NCI-H146 (cell line): ENCODE measurements at regions not wholly inside any gene's neighbourhood (a gene's known extent, or its start where the extent isn't known, plus 50 kb on each side); places are given as distances from the start of the nearest gene placed in this dataset.
"Not testable (repeated sequence)": the region's sequence is repeated elsewhere in the genome, so short reads cannot be mapped to it uniquely, and the experiment has no call there.

ENCODE experiments used
- DNase-seq: peaks from one replicate; lab custom pipeline; 2025; lab: John Stamatoyannopoulos, UW

DNA sequence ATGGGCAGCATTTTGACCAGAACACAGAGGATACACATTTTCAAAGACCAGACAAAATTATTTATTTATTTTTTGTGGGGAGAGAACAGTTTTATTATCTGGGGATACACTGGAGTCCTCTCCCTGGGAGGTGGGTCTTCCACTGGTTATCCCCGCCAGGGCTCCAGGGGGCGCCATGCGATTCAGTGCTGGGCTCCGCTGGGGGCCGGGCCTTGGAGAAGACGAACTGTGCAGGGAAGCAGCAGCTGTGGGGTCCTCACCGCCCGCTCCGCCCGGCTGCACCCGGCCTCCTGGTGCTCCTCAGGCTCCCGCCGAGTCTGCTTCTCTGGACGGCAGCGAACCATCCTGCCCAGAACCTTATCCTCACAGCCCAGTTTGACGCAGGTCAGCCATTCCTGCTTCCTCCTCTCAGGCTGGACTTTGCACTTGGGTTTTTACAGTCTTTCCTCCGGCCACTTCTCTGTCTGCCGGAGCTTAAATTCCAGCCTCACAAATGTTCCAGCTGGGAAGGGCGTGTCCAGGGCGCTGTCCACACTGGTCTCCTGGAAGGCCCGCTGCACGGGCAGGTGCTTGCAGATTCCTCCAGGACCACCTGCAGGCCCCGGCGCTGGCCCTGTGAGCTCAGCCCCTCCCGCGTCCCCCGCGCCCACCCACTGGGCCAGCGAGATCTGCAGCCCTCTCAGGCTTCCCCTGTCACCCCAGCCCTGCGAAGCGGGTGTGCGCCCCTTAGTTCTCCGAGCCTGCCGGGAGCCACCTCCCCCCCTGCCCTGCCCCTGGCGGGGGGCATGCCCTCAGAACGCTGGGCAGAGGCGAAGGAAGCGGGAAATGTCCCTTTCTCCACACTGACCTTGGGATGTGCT is 1830.0 kb upstream of the DEFB115 start:
- peak; percentile 65 for DNase-seq

DNA sequence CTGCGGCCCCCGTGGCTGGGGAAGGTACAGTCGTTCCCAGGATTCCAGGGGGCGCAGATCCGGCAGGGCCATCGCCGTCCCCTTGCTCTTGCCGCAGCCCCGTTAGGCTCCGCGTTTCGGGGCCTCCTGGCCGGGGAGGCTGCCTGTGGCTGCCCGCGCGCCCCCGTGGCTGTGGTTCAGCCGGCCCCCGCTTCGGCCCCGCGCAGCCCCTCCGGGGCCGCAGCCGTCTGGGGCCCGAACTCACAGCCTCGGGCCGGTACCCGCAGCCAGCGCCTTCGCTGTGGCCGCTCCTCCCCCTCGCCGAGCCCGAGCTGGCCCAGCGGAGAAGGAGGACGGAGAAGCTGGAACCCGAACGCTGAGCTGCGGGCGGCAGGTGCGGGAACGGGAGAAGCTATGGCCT is 1826.9 kb upstream of the DEFB115 start:
- no peak for DNase-seq

DNA sequence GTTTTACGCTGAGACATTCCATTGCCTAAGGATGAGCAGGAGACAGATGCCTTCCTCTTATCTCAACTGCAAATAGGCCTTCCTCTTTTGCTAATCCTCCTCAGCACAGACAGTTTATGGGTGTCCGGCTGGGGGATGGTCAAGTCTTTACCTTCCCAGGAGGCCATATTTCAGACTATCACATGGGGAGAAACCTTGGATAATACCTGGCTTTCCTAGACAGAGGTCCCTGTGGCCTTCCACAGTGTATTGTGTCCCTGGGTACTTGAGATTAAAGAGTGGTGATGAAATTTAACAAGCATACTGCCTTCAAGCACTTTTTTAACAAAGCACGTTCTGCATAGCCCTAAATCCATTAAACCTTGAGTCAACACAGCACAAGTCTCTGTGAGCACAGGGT is 1816.7 kb upstream of the DEFB115 start:
- not testable (repeated sequence) for DNase-seq

DNA sequence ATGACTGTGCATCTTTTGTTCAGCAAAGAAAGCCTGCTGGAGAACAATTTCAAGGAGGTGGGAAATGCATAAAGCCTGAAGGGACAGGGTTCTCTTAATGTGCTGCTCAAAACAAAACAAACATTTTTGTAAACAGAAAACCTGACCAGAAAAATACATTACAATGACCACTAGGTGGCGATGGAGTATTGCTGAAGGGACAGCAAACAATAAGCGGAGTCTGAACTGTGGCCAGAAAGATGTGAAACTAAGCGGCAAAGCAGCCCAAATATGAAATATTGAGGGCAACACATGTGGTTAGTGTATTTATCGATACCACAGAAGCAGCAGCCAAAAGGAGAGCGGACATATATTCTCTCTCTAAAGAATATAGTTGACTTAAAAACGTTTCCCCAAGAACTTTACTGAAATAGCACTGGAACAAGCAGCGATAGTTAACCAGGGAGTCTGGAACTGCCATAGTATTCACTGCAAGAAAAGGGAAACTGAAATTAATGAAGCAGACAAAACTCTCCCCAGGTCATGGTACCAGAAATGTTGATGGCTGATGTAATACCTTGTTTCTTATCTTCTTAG is 1814.2 kb upstream of the DEFB115 start:
- peak; percentile 56 for DNase-seq

DNA sequence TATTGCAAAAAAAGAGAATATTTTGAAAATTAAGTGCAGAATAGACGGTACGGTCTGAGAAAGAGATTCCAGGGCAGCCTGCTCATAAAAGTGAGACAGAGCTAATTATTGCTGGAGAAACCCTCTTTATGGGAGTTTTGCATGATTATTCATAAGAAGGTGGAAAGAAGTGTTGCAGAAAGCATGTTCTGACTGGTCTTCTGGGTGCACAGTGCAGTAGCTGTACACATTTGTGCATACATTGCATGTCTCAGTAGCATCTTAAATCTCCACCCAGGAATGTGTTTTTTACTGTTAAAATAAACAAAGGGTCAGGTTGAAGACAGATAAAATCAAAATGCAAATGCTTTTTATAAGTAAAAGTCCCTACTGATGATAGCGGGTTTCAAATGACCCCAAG is 1813.6 kb upstream of the DEFB115 start:
- no peak for DNase-seq

DNA sequence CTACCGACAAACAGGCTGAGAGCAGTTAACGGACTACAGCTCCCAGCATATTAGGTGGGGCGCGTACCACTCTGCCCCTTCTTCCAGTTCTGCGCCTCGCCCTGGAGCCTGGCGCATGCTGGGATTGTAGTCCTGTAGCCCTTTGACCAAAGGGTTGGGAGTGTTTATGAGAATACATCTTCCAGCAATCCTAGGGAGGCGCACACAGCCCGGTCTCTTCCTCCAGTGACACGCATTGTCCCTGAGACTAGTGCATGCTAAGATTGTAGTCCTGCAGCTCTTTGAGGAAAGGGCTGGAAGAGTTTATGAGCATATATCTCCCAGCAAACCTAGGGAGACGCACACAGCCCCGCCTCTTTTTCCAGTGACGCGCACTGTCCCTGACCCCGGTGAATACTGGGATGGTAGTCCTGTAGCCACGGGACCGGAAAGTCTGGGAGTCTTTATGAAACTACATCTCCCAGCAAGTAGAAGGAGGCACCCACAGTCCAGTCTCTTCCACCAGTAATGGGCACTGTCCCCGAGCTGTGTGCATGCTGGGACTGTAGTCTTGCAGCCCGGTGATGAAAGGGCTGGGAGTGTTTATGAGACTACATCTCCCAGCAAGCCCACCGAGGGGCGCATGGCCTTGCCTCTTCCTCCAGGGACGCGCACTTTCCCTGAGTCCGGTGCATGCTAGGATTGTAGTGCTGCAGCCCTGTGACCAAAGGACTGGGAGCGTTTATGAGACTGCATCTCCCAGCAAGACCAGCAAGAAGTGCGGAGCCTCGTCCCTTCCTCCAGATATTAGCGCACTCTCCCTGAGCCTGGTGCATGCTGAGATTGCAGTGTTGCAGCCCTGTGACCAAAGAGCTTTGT is 1812.2 kb upstream of the DEFB115 start:
- DNase-seq = peak; percentile 89

DNA sequence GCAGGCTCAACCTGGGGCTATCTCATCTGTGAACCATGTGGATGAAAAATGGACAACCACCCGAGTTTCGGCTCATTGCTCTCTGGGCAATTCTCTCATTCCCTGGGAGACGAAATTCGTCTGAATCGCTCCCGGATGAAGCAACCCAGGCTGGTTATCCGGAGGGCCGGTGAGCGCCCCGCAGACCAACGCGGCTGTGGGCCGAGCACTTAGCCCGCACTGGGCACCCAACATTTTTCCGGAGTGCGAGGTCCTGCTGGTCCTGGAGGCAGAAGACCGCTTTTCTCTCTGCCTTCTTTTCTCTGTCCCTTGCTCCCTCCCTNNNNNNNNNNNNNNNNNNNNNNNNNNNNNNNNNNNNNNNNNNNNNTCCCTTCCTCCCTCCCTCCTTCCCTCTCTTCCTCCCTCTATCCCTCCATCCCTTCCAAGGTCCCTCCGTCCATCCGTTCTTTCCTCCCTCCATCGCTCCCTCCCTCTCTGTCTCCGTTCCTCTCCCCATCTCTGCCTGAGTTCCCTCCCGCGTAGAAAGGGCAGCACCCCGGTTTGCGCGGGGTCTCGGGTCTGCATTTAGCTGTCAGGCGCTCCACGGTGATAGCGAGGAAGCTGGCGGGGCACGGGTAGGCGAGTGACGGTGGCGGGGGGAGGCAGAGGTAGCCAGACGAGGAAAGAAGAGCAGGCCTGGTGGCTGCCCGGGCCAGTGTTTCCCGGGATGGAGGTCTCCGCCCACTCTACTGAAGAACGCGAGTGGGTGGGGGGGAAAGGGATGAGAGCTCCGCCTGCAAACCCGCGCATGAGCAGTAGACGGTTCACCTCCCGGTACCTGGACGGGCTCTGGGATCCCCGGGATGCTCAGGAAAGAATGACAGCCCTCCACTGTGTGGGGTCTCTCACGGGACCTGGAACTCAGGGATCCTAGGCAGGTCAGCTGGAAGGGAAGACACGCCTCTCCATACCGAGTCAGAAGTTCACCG is 1809.7 kb upstream of the DEFB115 start:
- peak; percentile 16 for DNase-seq

DNA sequence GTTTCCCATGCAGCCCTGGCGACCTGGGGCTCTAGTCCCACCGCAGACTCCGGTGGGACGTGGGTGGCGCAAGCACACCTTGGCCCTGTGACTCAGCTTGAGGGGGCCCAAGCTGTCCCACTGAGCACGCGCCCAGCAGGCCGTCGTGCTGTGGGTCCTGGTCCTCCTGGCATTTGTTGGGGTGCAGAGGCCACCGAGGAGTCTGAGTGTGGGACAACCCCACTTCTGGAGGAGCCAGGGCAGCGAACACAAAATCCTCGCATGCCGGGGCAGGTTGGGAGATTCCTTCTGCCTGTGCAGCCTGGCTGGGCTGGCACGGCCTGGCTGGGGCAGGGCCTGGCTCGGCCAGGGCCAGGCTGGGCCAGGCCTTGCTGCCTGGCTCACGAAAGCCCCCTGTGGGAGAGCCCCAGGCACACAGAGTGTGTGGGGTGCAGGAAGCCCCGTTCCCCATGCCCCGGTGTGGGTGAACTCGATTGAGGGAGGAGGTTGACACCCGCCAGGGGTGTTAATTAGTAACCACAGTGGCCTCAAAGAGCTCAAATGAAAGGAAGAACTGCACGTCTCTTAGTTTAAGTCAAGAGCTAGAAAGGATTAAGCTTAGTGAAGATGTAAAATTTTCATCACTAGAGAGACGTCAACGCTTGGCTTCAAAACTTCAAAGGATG is 1808.5 kb upstream of the DEFB115 start:
- no peak for DNase-seq

DNA sequence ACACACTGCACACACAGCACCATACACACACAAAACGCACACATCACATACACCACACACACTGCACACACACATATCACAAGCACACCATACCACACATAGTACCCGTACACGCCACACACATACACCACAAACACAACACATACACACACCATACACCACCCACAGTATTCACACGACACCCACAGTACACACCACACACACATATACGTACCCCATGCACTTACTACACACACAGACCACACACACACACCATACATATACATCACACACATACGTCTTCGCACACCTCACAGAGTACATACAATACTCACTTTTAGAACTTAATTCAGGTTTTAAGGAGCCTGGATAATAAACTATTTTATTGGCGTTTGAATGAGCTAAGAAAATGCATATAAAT is 1805.3 kb upstream of the DEFB115 start:
- DNase-seq = no peak

DNA sequence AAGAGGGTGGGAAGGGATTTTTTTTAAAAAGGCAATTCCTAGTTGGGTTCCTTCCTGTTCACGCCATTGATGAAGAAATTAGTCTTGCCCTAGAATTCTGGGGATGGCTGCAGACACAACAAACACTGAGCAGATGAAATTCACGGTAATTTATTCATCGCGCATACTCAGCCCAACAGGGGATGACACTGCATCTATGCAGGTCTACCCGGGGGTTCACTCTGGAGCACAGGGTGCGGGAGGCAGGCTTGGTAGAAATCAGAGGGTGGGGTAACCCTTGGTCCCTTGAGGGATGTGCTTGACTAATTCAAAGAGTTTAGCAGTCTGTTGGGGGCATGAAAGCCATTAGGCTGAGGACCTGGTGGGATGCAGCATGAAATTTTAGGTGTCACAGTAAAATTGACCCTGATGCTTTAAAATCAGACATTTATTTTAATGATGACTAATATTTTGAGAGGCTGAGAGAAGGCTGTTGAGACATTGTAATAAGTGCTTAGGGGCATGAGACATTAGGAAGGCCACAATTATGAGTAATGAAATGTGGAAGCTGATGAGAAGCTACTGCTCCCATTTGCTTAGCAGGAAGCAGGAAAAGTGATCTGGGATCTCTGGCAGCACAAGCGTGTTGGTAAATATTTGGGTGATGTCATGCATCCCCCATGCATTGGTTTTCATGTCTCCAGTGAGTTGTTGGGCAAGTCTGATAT is 1800.3 kb upstream of the DEFB115 start:
- not testable (repeated sequence) for DNase-seq

DNA sequence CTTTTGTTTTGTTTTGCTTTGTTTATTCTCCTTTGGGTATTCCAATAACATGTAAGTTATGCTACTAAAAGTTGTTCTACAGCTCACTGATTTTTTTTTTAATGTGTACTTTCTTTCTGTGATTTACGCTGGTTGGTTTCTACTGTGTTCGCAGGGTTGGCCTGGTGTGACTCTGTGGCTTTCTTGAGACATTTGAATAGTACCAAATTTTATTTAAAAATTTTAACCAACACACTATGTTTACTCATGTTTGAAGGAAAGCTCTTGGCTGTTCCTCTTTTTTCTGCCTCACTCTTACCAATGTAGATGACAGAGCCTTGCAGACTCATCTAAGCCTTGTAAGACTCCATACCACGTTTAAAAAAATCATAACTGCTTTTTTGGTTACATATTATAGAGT is 1784.9 kb upstream of the DEFB115 start:
- DNase-seq = no peak

DNA sequence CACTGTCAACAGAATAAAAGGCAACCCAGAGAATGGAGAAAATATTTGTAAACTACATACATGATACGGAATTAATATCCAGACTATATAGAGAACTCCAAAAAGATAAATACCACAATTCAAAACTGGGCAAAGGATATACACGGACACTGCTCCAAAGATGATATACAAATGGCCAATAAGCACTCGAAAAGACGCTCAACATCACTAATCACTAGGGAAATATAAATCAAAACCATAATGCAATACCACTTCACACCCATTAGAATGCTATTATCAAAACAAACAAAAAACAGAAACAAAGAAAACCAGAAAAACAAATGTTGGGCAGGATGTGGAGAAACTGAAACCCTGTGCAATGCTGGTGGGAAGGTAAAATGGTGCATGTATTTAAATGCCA is 1764.6 kb upstream of the DEFB115 start:
- not testable (repeated sequence) for DNase-seq

DNA sequence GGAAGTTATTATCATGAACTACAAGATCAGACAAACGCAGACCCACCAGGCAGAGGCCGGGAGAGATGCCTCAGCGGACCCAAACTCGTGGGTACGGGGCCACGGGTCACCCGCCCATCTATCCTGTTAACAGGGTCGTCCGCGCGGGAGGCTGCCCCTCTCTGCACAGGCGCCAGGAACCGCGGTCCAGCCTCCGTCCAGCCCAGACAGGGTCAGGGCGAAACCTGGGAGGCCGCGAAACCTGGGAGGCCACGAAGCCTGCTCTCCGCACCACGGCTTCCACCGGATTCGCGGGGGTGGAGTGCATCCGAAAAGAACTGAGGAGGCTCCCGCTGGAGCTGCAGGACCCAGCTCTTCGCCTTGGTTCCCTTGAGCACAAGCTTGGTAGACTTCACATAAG is 1760.7 kb upstream of the DEFB115 start:
- peak; percentile 61 for DNase-seq

DNA sequence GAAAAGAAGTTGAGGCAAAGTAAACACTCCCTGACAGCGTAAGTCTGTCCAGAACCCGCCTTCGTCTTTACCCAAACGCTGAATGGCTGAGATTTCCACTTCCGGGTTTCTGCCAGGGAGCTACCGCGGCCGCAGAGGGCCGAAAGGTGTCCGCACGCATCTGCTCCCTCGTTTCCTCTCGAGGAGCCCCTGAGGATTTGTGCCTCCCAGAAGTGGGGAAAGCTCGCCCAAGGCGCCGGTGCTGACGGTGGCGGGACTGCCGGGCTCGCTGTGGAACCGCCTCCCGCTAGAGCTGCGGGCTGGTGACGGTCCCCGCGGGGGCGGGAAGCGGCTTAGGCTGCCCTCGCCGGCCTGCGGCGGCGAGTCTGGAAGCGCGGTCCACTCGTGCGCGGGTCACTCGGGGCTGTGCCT is 1760.2 kb upstream of the DEFB115 start:
- DNase-seq = peak; percentile 97

DNA sequence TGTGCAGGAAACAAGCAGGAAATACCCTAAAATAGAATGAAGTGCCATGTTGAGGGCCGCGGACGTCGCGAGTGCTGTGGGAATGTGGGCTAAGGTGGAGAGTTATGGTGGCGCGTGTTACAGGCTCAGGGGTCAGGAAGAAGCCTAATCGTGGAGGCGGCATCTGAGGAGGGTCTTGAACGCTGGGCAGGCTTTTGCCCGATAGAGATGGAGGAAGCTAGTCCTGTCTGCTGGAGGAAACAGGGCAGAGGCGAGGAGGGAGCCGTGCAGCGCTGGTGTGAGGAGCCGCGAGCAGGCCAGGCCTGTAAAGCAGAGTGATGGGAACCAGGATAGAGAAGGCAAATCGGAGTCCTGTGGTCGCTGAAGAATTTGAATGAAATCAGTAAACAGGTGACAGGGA is 1759.8 kb upstream of the DEFB115 start:
- peak; percentile 40 for DNase-seq

DNA sequence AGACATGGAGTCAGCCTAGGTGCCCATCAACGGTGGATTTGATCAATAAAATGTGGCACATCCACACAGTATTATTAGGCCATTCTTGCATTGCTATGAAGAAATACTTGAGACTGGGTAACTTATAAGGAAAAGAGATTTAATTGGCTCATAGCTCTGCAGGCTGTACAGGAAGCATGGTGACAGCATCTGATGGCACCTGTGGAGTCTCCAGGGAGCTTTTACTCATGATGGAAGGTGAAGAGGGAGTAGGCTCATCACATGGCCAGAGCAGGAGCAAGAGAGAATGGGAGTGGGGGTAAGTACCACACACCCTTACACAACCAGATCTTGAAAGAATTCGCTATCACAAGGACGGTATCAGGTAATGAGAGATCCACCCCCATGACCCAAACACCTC is 1756.7 kb upstream of the DEFB115 start:
- not testable (repeated sequence) for DNase-seq

DNA sequence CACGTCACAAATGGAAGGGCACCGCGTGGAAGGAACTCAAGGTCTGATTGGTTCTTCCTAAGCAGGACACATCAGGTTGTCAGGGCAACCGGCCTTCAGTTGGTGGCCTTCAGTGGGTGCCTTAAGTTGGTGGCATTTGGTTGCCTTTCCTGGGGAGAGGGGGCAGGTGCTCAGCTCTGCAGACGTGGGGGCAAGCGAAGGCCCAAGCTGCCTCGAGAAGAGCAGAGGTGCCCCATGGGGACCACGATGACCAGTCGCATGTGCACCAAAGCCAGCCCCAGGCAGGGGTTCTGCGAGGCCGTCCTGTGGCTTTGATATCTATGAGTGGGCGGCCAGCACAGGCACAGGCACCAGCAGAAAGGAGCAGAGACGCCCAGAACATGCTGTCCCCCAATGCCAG is 1742.8 kb upstream of the DEFB115 start:
- not testable (repeated sequence) for DNase-seq

DNA sequence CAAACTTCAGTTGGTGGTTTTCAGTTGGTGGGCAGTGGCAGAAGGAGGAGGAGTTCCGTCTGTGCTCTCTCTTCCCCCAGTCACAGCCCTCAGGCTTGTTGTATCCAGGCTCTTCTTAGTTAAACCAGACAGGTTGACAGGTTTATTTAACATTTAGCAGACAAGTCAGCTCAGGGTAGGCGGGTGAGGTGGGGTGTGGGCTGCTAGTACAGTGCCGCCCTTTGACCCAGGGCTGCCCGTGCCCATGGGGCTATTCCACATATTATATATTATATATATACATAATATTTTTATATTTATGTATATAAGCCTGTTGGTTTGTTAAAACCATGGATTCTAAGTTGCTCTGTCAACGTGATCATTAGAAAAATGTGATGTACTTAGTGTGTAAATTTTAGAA is 1740.6 kb upstream of the DEFB115 start:
- not testable (repeated sequence) for DNase-seq

DNA sequence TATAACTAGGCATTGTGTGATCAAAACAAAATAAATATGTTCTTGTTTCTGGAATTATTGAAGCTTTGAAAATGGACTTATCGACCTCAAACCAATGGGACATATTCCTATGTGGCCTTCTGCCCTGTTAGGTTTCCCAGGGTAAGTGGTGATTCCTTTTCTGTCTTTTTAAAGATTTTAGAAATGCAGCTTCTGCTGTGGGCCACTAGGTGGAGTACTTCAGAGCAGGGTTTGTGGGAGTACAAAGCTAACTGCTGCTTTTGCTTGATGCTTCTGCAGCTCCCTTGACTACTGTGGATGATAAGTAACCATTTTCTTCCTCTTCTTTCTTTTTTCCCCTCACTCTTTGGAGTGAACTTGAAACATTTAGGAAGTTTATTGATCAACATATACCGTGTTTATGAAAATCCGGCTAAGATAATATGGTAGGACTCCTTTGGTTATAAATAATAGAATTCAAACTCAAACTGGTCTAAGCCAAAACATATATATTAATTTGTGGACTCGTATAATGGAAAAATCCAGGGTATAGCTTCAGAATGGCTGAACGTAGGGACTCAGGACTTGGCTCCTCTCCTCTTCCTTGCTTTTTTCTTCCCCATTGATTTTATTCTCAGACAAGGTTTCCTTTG is 1737.7 kb upstream of the DEFB115 start:
- not testable (repeated sequence) for DNase-seq
